ENCODE measurements at regions not wholly inside any gene's neighbourhood (a gene's known extent, or its start where the extent isn't known, plus 50 kb on each side); places are given as distances from the start of the nearest gene placed in this dataset.

GRCh38 chr6:170043881-170044790, 246.7 kb downstream of the DLL1 start:
- H2BK15ac ChIP-seq (ENCODE audit: low read depth, poor library complexity, severe bottlenecking), result no peak overlapping the region
- no peaks in the 10 kb centered on the region for H3K9me3 ChIP-seq (ENCODE audit: control insufficient read depth, low read length)
- no peak overlapping the region for H3K4me2 ChIP-seq (ENCODE audit: low read length, poor library complexity, severe bottlenecking)
- H2BK5ac ChIP-seq (ENCODE audit: low read depth, low read length, poor library complexity, severe bottlenecking), result no peak overlapping the region
- H3K18ac ChIP-seq (ENCODE audit: low read depth in 1 of 2, low read length in 2 of 2), result no peak overlapping the region
- H3K4me1 ChIP-seq (ENCODE audit: control insufficient read depth, insufficient read depth, low read depth, low read length), result no peaks in the 10 kb centered on the region
- peaks cover 0 to 15% of the 10 kb centered on the region in 2 experiments for H3K27me3 ChIP-seq (ENCODE audit: control insufficient read depth in 1 of 2, insufficient read depth in 1 of 2, low read length in 2 of 2)
- H3K79me1 ChIP-seq (replicated peaks; ENCODE audit: low read length, poor library complexity, severe bottlenecking), result no peaks in the 10 kb centered on the region
- no peaks in the 10 kb centered on the region for H3K36me3 ChIP-seq (ENCODE audit: control insufficient read depth in 1 of 2, insufficient read depth in 2 of 2, low read depth in 1 of 2, low read length in 2 of 2)
- no peak overlapping the region for H3K4me3 ChIP-seq (ENCODE audit: insufficient read depth in 1 of 2, low read depth in 1 of 2, low read length in 2 of 2)
- no peak overlapping the region for H3K9ac ChIP-seq (ENCODE audit: low read length)
- H3K4ac ChIP-seq (ENCODE audit: low read depth in 1 of 2, low read length in 2 of 2), result no peak overlapping the region
- no peak overlapping the region for H2BK120ac ChIP-seq (ENCODE audit: low read depth, low read length)
- H2AFZ ChIP-seq (ENCODE audit: low read depth, low read length), result no peak overlapping the region
- no peak overlapping the region for H3K14ac ChIP-seq (ENCODE audit: low read length in 2 of 2)
- H3K27ac ChIP-seq (ENCODE audit: low read length, poor library complexity, severe bottlenecking), result no peak overlapping the region
- 77% methylated on average over 11 of the region's 11 CpGs for whole genome bisulfite sequencing
- no peak overlapping the region for H2BK12ac ChIP-seq (ENCODE audit: low read length in 2 of 2)
- DNase-seq, result no peak
- no peak overlapping the region for H3K23ac ChIP-seq (ENCODE audit: low read length in 2 of 2)
- no peak overlapping the region for H4K91ac ChIP-seq (ENCODE audit: low read length)
- H2AK5ac ChIP-seq (ENCODE audit: low read length, severe bottlenecking), result no peak overlapping the region
- H4K8ac ChIP-seq (ENCODE audit: low read length), result no peak overlapping the region

GRCh38 chr6:170043150-170043819, 247.6 kb downstream of the DLL1 start:
- Histone ChIP-seq H3K9ac (ENCODE audit: low read length) (no peak overlapping the region), H2AK5ac (ENCODE audit: low read length, severe bottlenecking) (no peak overlapping the region), H3K27ac (ENCODE audit: low read length, poor library complexity, severe bottlenecking) (no peak overlapping the region), H3K14ac (ENCODE audit: low read length in 2 of 2) (no peak overlapping the region), H2AFZ (ENCODE audit: low read depth, low read length) (no peak overlapping the region), H3K4ac (ENCODE audit: low read depth in 1 of 2, low read length in 2 of 2) (no peak overlapping the region), H2BK5ac (ENCODE audit: low read depth, low read length, poor library complexity, severe bottlenecking) (no peak overlapping the region), H3K27me3 (ENCODE audit: control insufficient read depth in 1 of 2, insufficient read depth in 1 of 2, low read length in 2 of 2) (peaks cover 0 to 15% of the 10 kb centered on the region in 2 experiments), H2BK120ac (ENCODE audit: low read depth, low read length) (no peak overlapping the region), H2BK15ac (ENCODE audit: low read depth, poor library complexity, severe bottlenecking) (no peak overlapping the region), H4K91ac (ENCODE audit: low read length) (no peak overlapping the region), H3K18ac (ENCODE audit: low read depth in 1 of 2, low read length in 2 of 2) (no peak overlapping the region), H4K8ac (ENCODE audit: low read length) (no peak overlapping the region), H3K36me3 (ENCODE audit: control insufficient read depth in 1 of 2, insufficient read depth in 2 of 2, low read depth in 1 of 2, low read length in 2 of 2) (no peaks in the 10 kb centered on the region), H3K4me2 (ENCODE audit: low read length, poor library complexity, severe bottlenecking) (no peak overlapping the region), H3K4me3 (ENCODE audit: insufficient read depth in 1 of 2, low read depth in 1 of 2, low read length in 2 of 2) (no peak overlapping the region), H3K4me1 (ENCODE audit: control insufficient read depth, insufficient read depth, low read depth, low read length) (no peaks in the 10 kb centered on the region), H2BK12ac (ENCODE audit: low read length in 2 of 2) (no peak overlapping the region), H3K79me1 (replicated peaks; ENCODE audit: low read length, poor library complexity, severe bottlenecking) (no peaks in the 10 kb centered on the region), H3K23ac (ENCODE audit: low read length in 2 of 2) (no peak overlapping the region), H3K9me3 (ENCODE audit: control insufficient read depth, low read length) (no peaks in the 10 kb centered on the region)
- no peak for DNase-seq
- WGBS, result 81% methylated on average over 18 of the region's 21 CpGs

DNA sequence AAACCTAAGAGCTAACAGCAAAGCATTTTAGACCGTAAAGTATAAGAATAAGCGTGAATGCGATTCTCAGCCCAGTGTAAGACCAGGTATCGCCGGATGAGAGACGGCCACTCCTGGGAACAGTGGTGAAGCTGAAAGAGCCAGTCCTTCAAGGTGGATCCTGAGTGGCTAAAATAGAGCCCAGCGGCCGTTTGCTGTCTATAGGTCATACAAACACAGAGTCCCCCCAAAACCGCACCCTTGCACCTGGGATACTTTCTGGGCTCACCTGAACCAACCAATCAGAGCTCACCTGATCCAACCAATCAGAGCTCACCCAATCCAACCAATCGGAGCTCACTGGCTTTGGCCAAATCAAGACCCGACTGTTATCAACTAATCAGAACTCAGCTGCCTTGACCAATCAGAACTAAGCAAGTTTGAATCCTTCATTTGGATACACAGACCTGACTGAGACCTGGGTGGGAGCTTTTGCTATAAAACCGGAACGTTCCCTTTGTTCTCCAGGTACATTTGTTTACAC, 248.2 kb downstream of the DLL1 start:
- Histone ChIP-seq H3K36me3 (ENCODE audit: control insufficient read depth in 1 of 2, insufficient read depth in 2 of 2, low read depth in 1 of 2, low read length in 2 of 2) (no peaks in the 10 kb centered on the region), H3K9me3 (ENCODE audit: control insufficient read depth, low read length) (no peaks in the 10 kb centered on the region), H3K9ac (ENCODE audit: low read length) (no peak overlapping the region), H2BK12ac (ENCODE audit: low read length in 2 of 2) (no peak overlapping the region), H4K91ac (ENCODE audit: low read length) (no peak overlapping the region), H3K23ac (ENCODE audit: low read length in 2 of 2) (no peak overlapping the region), H2BK5ac (ENCODE audit: low read depth, low read length, poor library complexity, severe bottlenecking) (no peak overlapping the region), H3K4ac (ENCODE audit: low read depth in 1 of 2, low read length in 2 of 2) (no peak overlapping the region), H3K18ac (ENCODE audit: low read depth in 1 of 2, low read length in 2 of 2) (no peak overlapping the region), H3K4me2 (ENCODE audit: low read length, poor library complexity, severe bottlenecking) (no peak overlapping the region), H3K79me1 (replicated peaks; ENCODE audit: low read length, poor library complexity, severe bottlenecking) (no peaks in the 10 kb centered on the region), H3K27me3 (ENCODE audit: control insufficient read depth in 1 of 2, insufficient read depth in 1 of 2, low read length in 2 of 2) (peaks cover 0 to 17% of the 10 kb centered on the region in 2 experiments), H3K4me1 (ENCODE audit: control insufficient read depth, insufficient read depth, low read depth, low read length) (peaks cover 2% of the 10 kb centered on the region), H3K4me3 (ENCODE audit: insufficient read depth in 1 of 2, low read depth in 1 of 2, low read length in 2 of 2) (no peak overlapping the region), H4K8ac (ENCODE audit: low read length) (no peak overlapping the region), H3K27ac (ENCODE audit: low read length, poor library complexity, severe bottlenecking) (no peak overlapping the region), H2BK15ac (ENCODE audit: low read depth, poor library complexity, severe bottlenecking) (no peak overlapping the region), H2AFZ (ENCODE audit: low read depth, low read length) (no peak overlapping the region), H3K14ac (ENCODE audit: low read length in 2 of 2) (no peak overlapping the region), H2BK120ac (ENCODE audit: low read depth, low read length) (no peak overlapping the region), H2AK5ac (ENCODE audit: low read length, severe bottlenecking) (no peak overlapping the region)
- WGBS, result 81% methylated on average over 13 of the region's 13 CpGs
- no peak for DNase-seq

GRCh38 chr6:170042123-170042522, 248.8 kb downstream of the DLL1 start:
- no peak overlapping the region for H3K4me2 ChIP-seq (ENCODE audit: low read length, poor library complexity, severe bottlenecking)
- peaks cover 2% of the 10 kb centered on the region for H3K4me1 ChIP-seq (ENCODE audit: control insufficient read depth, insufficient read depth, low read depth, low read length)
- H3K18ac ChIP-seq (ENCODE audit: low read depth in 1 of 2, low read length in 2 of 2), result no peak overlapping the region
- H3K27ac ChIP-seq (ENCODE audit: low read length, poor library complexity, severe bottlenecking), result no peak overlapping the region
- no peak overlapping the region for H2AFZ ChIP-seq (ENCODE audit: low read depth, low read length)
- 60% methylated on average over 3 of the region's 4 CpGs for WGBS
- no peak overlapping the region for H4K8ac ChIP-seq (ENCODE audit: low read length)
- no peak overlapping the region for H3K9ac ChIP-seq (ENCODE audit: low read length)
- no peak overlapping the region for H2BK15ac ChIP-seq (ENCODE audit: low read depth, poor library complexity, severe bottlenecking)
- no peaks in the 10 kb centered on the region for H3K9me3 ChIP-seq (ENCODE audit: control insufficient read depth, low read length)
- no peak overlapping the region for H3K4me3 ChIP-seq (ENCODE audit: insufficient read depth in 1 of 2, low read depth in 1 of 2, low read length in 2 of 2)
- H2BK12ac ChIP-seq (ENCODE audit: low read length in 2 of 2), result no peak overlapping the region
- H3K23ac ChIP-seq (ENCODE audit: low read length in 2 of 2), result no peak overlapping the region
- H4K91ac ChIP-seq (ENCODE audit: low read length), result no peak overlapping the region
- H2BK5ac ChIP-seq (ENCODE audit: low read depth, low read length, poor library complexity, severe bottlenecking), result no peak overlapping the region
- DNase-seq, result no peak
- H3K4ac ChIP-seq (ENCODE audit: low read depth in 1 of 2, low read length in 2 of 2), result no peak overlapping the region
- H3K27me3 ChIP-seq (ENCODE audit: control insufficient read depth in 1 of 2, insufficient read depth in 1 of 2, low read length in 2 of 2), result peaks cover 0 to 16% of the 10 kb centered on the region in 2 experiments
- no peak overlapping the region for H2AK5ac ChIP-seq (ENCODE audit: low read length, severe bottlenecking)
- H3K79me1 ChIP-seq (replicated peaks; ENCODE audit: low read length, poor library complexity, severe bottlenecking), result no peaks in the 10 kb centered on the region
- H2BK120ac ChIP-seq (ENCODE audit: low read depth, low read length), result no peak overlapping the region
- no peaks in the 10 kb centered on the region for H3K36me3 ChIP-seq (ENCODE audit: control insufficient read depth in 1 of 2, insufficient read depth in 2 of 2, low read depth in 1 of 2, low read length in 2 of 2)
- no peak overlapping the region for H3K14ac ChIP-seq (ENCODE audit: low read length in 2 of 2)

Measured in mesenchymal stem cell (in vitro differentiated cells and primary cell).